OCI-LY1 (cell line): ENCODE measurements at regions not wholly inside any gene's neighbourhood (a gene's known extent, or its start where the extent isn't known, plus 50 kb on each side); places are given as distances from the start of the nearest gene placed in this dataset.

Experiments used
- EZH2 ChIP-seq: fragments of 200-600 bp; sonication (generic), shearing (Covaris generic); IDR thresholded peaks from 2 replicates; pipeline ENCODE4 v1.8.0; 2017; ENCODE audit warnings: borderline replicate concordance, mixed run types, mild to moderate bottlenecking, antibody characterized with exemption, low read length, moderate library complexity, mixed read lengths
- TF ChIP-seq, protein P1 (sequence below): fragments of 200-600 bp; sonication (generic), shearing (Covaris generic); IDR thresholded peaks from 2 replicates; pipeline ENCODE4 v1.5.1; 2017; ENCODE audit warnings: mild to moderate bottlenecking, antibody characterized with exemption, low read length, moderate library complexity, mixed read lengths

DNA sequence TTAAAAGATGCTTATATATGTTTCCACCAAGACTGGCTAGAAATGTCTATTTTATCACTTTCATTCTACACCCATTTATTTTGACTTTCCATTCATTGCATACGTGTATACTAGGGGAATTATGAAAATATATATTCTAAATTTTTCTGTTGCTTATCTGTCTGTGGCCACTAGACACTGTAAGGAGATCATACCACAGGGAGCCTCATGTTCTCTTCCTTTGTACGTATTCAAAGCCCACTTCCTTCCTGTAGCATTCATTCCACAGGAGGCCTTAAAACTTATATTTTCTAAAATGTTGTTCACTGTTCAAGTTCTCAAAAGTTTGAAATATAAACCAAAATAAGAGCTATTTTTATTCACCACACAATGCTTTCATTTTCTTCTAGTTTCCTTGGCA, 1848.9 kb upstream of the TENM3 start:
- no peak for TF ChIP-seq EZH2
- TF ChIP-seq, protein P1, sequence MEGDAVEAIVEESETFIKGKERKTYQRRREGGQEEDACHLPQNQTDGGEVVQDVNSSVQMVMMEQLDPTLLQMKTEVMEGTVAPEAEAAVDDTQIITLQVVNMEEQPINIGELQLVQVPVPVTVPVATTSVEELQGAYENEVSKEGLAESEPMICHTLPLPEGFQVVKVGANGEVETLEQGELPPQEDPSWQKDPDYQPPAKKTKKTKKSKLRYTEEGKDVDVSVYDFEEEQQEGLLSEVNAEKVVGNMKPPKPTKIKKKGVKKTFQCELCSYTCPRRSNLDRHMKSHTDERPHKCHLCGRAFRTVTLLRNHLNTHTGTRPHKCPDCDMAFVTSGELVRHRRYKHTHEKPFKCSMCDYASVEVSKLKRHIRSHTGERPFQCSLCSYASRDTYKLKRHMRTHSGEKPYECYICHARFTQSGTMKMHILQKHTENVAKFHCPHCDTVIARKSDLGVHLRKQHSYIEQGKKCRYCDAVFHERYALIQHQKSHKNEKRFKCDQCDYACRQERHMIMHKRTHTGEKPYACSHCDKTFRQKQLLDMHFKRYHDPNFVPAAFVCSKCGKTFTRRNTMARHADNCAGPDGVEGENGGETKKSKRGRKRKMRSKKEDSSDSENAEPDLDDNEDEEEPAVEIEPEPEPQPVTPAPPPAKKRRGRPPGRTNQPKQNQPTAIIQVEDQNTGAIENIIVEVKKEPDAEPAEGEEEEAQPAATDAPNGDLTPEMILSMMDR = no peak
